Ishikawa (cell line): ENCODE measurements at regions not wholly inside any gene's neighbourhood (a gene's known extent, or its start where the extent isn't known, plus 50 kb on each side); places are given as distances from the start of the nearest gene placed in this dataset.

Experiments
- CEBPB ChIP-seq: IDR thresholded peaks from 2 replicates; pipeline ENCODE4 v1.6.1; 2012
- EP300 ChIP-seq: IDR thresholded peaks from 2 replicates; pipeline ENCODE4 v1.6.1; 2012; ENCODE audit warnings: borderline replicate concordance
- FOXM1 ChIP-seq: IDR thresholded peaks from 2 replicates; pipeline ENCODE4 v1.6.1; 2012; ENCODE audit warnings: low read depth, borderline replicate concordance
- RAD21 ChIP-seq: IDR thresholded peaks from 2 replicates; pipeline ENCODE4 v1.6.1; 2012; ENCODE audit warnings: low read depth
- TAF1 ChIP-seq: IDR thresholded peaks from 2 replicates; pipeline ENCODE4 v1.6.1; 2012; ENCODE audit warnings: low read depth, mild to moderate bottlenecking
- TF ChIP-seq, protein P1 (sequence below): IDR thresholded peaks from 2 replicates; pipeline ENCODE4 v1.6.1; 2012; ENCODE audit warnings: low read depth, mild to moderate bottlenecking
- TF ChIP-seq, protein P2 (sequence below): IDR thresholded peaks from 2 replicates; pipeline ENCODE4 v1.6.1; 2012

DNA sequence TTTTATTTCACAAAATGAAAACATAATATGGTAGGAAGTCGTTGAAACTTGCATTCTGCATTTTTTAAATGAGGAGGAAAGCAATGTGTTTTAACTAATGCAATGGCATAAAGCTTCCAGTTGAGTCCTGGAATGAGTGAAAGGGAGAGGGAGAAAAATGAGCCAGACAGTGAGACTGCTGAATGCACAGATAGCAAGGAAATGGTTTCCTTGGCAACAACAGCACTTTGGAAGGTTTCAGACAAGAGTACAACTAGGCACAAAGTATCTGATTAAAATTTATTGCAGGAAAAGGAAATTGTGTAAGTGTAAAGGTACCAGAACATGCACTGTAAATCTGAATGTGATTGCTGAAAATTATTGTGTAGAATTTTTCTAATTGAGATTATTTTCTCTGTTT is 320.1 kb upstream of the KYNU start:
- TF ChIP-seq, protein P1, sequence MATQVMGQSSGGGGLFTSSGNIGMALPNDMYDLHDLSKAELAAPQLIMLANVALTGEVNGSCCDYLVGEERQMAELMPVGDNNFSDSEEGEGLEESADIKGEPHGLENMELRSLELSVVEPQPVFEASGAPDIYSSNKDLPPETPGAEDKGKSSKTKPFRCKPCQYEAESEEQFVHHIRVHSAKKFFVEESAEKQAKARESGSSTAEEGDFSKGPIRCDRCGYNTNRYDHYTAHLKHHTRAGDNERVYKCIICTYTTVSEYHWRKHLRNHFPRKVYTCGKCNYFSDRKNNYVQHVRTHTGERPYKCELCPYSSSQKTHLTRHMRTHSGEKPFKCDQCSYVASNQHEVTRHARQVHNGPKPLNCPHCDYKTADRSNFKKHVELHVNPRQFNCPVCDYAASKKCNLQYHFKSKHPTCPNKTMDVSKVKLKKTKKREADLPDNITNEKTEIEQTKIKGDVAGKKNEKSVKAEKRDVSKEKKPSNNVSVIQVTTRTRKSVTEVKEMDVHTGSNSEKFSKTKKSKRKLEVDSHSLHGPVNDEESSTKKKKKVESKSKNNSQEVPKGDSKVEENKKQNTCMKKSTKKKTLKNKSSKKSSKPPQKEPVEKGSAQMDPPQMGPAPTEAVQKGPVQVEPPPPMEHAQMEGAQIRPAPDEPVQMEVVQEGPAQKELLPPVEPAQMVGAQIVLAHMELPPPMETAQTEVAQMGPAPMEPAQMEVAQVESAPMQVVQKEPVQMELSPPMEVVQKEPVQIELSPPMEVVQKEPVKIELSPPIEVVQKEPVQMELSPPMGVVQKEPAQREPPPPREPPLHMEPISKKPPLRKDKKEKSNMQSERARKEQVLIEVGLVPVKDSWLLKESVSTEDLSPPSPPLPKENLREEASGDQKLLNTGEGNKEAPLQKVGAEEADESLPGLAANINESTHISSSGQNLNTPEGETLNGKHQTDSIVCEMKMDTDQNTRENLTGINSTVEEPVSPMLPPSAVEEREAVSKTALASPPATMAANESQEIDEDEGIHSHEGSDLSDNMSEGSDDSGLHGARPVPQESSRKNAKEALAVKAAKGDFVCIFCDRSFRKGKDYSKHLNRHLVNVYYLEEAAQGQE, result no peak
- no peak for TF ChIP-seq CEBPB
- no peak for TF ChIP-seq RAD21
- no peak for TF ChIP-seq EP300
- TF ChIP-seq TAF1, result no peak
- TF ChIP-seq, protein P2, sequence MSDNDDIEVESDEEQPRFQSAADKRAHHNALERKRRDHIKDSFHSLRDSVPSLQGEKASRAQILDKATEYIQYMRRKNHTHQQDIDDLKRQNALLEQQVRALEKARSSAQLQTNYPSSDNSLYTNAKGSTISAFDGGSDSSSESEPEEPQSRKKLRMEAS, result no peak
- no peak for TF ChIP-seq FOXM1
